CMK (cell line): ENCODE measurements at regions not wholly inside any gene's neighbourhood (a gene's known extent, or its start where the extent isn't known, plus 50 kb on each side); places are given as distances from the start of the nearest gene placed in this dataset.
"Not testable (repeated sequence)": the region's sequence is repeated elsewhere in the genome, so short reads cannot be mapped to it uniquely, and the experiment has no call there.

Experiments used
- DNase-seq: peaks from one replicate; pipeline ENCODE4 v3.0.0-alpha.2; 2010; ENCODE audit warnings: low read depth

GRCh38 chr22:25395468-25395867 lies 169.0 kb upstream of the GRK3 start:
- DNase-seq: no peak

- DNase-seq: no peak
Observed at GRCh38 chr22:25395915-25396314, 168.6 kb upstream of the GRK3 start.

- DNase-seq: no peak
Observed at GRCh38 chr22:25396615-25397200, 167.8 kb upstream of the GRK3 start.

- no peak for DNase-seq
Observed at GRCh38 chr22:25397616-25398015, 166.9 kb upstream of the GRK3 start.

GRCh38 chr22:25398591-25399062 lies 165.8 kb upstream of the GRK3 start:
- DNase-seq: not testable (repeated sequence)

GRCh38 chr22:25399649-25400151 lies 164.8 kb upstream of the GRK3 start:
- no peak for DNase-seq

GRCh38 chr22:25402160-25402500 lies 162.3 kb upstream of the GRK3 start:
- DNase-seq: no peak

- no peak for DNase-seq
Observed at GRCh38 chr22:25402501-25403283, 161.8 kb upstream of the GRK3 start.

GRCh38 chr22:25403284-25403810 lies 161.1 kb upstream of the GRK3 start:
- DNase-seq: no peak

- no peak for DNase-seq
Observed at GRCh38 chr22:25403811-25404471, 160.5 kb upstream of the GRK3 start.

GRCh38 chr22:25404556-25404927 lies 159.9 kb upstream of the GRK3 start:
- DNase-seq: no peak

GRCh38 chr22:25404928-25405816 lies 159.3 kb upstream of the GRK3 start:
- DNase-seq: no peak

GRCh38 chr22:25405841-25406509 lies 158.5 kb upstream of the GRK3 start:
- DNase-seq: no peak

GRCh38 chr22:25406510-25407210 lies 157.8 kb upstream of the GRK3 start:
- DNase-seq: peak; percentile 65

GRCh38 chr22:25407226-25407858 lies 157.1 kb upstream of the GRK3 start:
- DNase-seq: no peak

- no peak for DNase-seq
Observed at GRCh38 chr22:25407859-25408229, 156.6 kb upstream of the GRK3 start.

GRCh38 chr22:25409240-25409639 lies 155.2 kb upstream of the GRK3 start:
- DNase-seq: no peak

- DNase-seq: no peak
Observed at GRCh38 chr22:25410849-25411248, 153.6 kb upstream of the GRK3 start.

- no peak for DNase-seq
Observed at GRCh38 chr22:25413620-25414019, 150.9 kb upstream of the GRK3 start.

- not testable (repeated sequence) for DNase-seq
Observed at GRCh38 chr22:25415731-25416130, 148.7 kb upstream of the GRK3 start.
